Coronary artery (tissue), 2 donors: ENCODE measurements at regions not wholly inside any gene's neighbourhood (a gene's known extent, or its start where the extent isn't known, plus 50 kb on each side); places are given as distances from the start of the nearest gene placed in this dataset.
"Not testable (repeated sequence)": the region's sequence is repeated elsewhere in the genome, so short reads cannot be mapped to it uniquely, and the experiment has no call there.

Experiments
- DNase-seq: peaks from one replicate; pipeline ENCODE4 v3.0.0-alpha.2; 2017; ENCODE audit warnings: low spot score
- H3K27ac ChIP-seq, 2 donors: fragments of 200-600 bp; sonication (generic); one replicate each; pipeline ENCODE4 v1.5.1; 2016 to 2019
- H3K4me3 ChIP-seq: fragments of 200-600 bp; sonication (generic); 2 replicates; pipeline ENCODE4 v1.5.1; 2016; ENCODE audit warnings: mild to moderate bottlenecking, moderate library complexity
- TF ChIP-seq, protein P1 (sequence below): fragments of 200-600 bp; sonication (generic); IDR thresholded peaks from one replicate; pipeline ENCODE4 v1.5.1; 2019; ENCODE audit warnings: antibody characterized with exemption

DNA sequence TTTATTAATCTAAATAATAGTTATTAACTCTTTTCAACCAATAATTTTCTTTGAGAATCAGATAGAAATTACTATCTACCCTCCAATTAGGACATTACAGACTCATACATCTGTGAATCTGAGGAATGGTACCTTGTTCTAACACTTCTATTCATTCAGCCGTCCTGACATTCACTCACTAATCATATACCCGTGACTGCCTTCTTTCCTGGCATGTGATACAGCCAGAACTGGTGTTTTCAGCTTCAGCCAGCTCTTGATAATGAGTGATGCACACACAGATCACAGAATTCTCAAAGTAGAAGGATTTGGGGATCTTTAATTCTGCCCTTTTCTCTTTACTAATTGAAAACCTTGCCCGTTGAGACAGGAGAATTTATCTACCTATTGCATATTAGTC, 499.9 kb downstream of the UTRN start:
- Histone ChIP-seq H3K4me3 (no peak overlapping the region), H3K27ac (no peak overlapping the region)
- no peak for DNase-seq
- TF ChIP-seq, protein P1, sequence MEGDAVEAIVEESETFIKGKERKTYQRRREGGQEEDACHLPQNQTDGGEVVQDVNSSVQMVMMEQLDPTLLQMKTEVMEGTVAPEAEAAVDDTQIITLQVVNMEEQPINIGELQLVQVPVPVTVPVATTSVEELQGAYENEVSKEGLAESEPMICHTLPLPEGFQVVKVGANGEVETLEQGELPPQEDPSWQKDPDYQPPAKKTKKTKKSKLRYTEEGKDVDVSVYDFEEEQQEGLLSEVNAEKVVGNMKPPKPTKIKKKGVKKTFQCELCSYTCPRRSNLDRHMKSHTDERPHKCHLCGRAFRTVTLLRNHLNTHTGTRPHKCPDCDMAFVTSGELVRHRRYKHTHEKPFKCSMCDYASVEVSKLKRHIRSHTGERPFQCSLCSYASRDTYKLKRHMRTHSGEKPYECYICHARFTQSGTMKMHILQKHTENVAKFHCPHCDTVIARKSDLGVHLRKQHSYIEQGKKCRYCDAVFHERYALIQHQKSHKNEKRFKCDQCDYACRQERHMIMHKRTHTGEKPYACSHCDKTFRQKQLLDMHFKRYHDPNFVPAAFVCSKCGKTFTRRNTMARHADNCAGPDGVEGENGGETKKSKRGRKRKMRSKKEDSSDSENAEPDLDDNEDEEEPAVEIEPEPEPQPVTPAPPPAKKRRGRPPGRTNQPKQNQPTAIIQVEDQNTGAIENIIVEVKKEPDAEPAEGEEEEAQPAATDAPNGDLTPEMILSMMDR: no peak

- Histone ChIP-seq H3K27ac (no peak overlapping the region), H3K4me3 (no peak overlapping the region)
- DNase-seq: no peak
- TF ChIP-seq, protein P1: no peak
Observed at GRCh38 chr6:144786825-144787224, 501.7 kb downstream of the UTRN start.

DNA sequence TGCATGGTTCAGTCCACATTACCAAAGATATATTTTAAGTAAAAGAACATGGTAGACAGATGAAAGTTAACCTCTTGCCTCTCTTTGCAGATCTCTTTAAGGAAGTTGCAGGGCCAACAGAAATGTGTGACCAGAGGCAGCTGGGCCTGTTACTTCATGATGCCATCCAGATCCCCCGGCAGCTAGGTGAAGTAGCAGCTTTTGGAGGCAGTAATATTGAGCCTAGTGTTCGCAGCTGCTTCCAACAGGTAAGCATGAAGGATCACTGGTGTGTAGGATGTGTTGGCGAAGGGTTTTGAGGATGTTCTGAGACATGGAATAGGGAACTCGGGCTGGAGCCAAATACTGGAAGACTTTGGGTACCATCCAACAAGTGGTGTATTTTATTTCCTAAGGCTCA, 508.6 kb downstream of the UTRN start:
- H3K27ac ChIP-seq: no peak overlapping the region
- H3K4me3 ChIP-seq: no peak overlapping the region
- TF ChIP-seq, protein P1: no peak
- no peak for DNase-seq

GRCh38 chr6:144795022-144795421, 509.9 kb downstream of the UTRN start:
- not testable (repeated sequence) for H3K27ac ChIP-seq, DNase-seq, H3K4me3 ChIP-seq

DNA sequence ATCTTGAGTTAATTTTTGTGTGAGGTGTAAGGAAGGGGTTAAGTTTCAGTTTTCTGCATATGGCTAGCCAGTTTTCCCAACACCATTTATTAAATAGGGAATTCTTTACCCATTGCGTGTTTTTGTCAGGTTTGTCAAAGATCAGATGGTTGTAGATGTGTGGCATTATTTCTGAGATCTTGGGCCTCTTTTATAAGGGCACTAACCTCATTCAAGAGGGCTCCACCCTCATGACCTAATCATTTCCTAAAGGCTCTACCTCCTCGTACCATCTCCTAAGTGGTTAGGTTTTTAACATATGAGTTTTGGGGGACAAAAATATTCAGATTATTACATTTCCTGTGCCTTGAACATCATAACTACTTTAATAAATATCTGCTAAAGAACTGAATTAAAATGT, 510.9 kb downstream of the UTRN start:
- Histone ChIP-seq H3K27ac (no peak overlapping the region), H3K4me3 (no peak overlapping the region)
- TF ChIP-seq, protein P1: no peak
- DNase-seq: no peak

- Histone ChIP-seq H3K4me3 (no peak overlapping the region), H3K27ac (no peak overlapping the region)
- no peak for DNase-seq
- TF ChIP-seq, protein P1: no peak
Observed at GRCh38 chr6:144797881-144798589, 512.9 kb downstream of the UTRN start.

DNA sequence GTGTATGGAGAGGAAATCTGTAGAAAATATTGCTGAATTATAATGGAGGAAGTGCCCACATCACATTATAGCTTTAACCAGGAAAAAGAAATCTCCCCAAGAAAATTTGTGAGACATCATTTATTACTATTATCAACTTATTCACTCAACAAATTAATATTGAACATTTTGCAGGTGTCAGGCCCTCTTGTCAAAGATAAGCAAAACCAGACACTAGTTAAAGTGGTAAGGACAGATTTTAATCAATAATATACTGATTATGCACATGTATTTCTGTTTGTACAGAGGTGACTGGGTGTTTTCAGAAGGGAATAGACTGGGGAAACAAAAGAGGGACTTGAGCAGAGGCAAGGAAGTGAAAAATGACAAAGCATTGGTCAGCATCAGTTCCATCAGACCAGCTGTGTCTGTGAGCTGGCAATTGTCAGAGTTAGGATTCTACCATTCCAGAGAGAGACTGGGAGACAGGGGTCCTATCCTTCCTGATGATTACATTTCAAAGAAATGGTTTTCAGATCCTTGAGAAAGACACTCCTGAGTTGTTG, 519.2 kb downstream of the UTRN start:
- no peak overlapping the region for H3K27ac ChIP-seq
- H3K4me3 ChIP-seq: no peak overlapping the region
- TF ChIP-seq, protein P1: no peak
- no peak for DNase-seq
